Caco-2 (cell line): ENCODE measurements at regions not wholly inside any gene's neighbourhood (a gene's known extent, or its start where the extent isn't known, plus 50 kb on each side); places are given as distances from the start of the nearest gene placed in this dataset.

Experiments
- BruUV-seq: library from RNA; stranded (reverse); fragments of 400-500 nt; replicated peaks from 2 replicates; lab custom pipeline; 2021; lab: Mats Ljungman, UMichigan
- CTCF ChIA-PET: fragments of 300-600 bp; sonication (Branson Sonifier 250); formaldehyde crosslinking; loops from one replicate; lab custom pipeline; 2022; ENCODE audit warnings: antibody characterized with exemption; lab: Charles Lee
- POLR2A ChIA-PET: fragments of 300-600 bp; sonication (Branson Sonifier 250); formaldehyde crosslinking; loops from one replicate; lab custom pipeline; 2022; ENCODE audit warnings: antibody characterized with exemption; lab: Charles Lee
- DNase-seq, 2 experiments: peaks; one replicate each; pipeline versions ENCODE4 v3.0.0 to v3.0.0-alpha.2; 2020 to 2022
- H3K27me3 ChIP-seq: replicated peaks from 2 replicates; pipeline ENCODE4 v1.6.0; 2011; ENCODE audit warnings: low read length; ENCODE audit not compliant: control insufficient read depth, insufficient read depth
- H3K36me3 ChIP-seq: 2 replicates; pipeline ENCODE4 v1.5.1; 2011; ENCODE audit warnings: low read length; ENCODE audit not compliant: control insufficient read depth, insufficient read depth
- H3K4me1 ChIP-seq: fragments of 250-450 bp; sonication (Bioruptor Pico); 2 replicates; pipeline ENCODE4 v1.5.1; 2020; ENCODE audit warnings: mild to moderate bottlenecking
- H3K4me3 ChIP-seq: 2 replicates; pipeline ENCODE4 v1.5.1; 2011; ENCODE audit warnings: low read depth, mild to moderate bottlenecking, control low read depth, low read length
- H3K9me3 ChIP-seq: fragments of 250-450 bp; sonication (Bioruptor Pico); 2 replicates; pipeline ENCODE4 v1.5.1; 2020; ENCODE audit warnings: mild to moderate bottlenecking, moderate library complexity
- H3K27ac Mint-ChIP-seq: one replicate; pipeline ENCODE4 v1.8.0; 2022; ENCODE audit warnings: mixed read lengths; ENCODE audit not compliant: unreplicated experiment
- H3K27me3 Mint-ChIP-seq: one replicate; pipeline ENCODE4 v1.8.0; 2022; ENCODE audit warnings: mixed read lengths; ENCODE audit not compliant: insufficient read depth, unreplicated experiment
- H3K36me3 Mint-ChIP-seq: one replicate; pipeline ENCODE4 v1.8.0; 2022; ENCODE audit warnings: mild to moderate bottlenecking, mixed read lengths; ENCODE audit not compliant: insufficient read depth, unreplicated experiment
- H3K4me1 Mint-ChIP-seq: one replicate; pipeline ENCODE4 v1.8.0; 2022; ENCODE audit warnings: low read depth, mixed read lengths; ENCODE audit not compliant: unreplicated experiment
- H3K4me3 Mint-ChIP-seq: one replicate; pipeline ENCODE4 v1.8.0; 2022; ENCODE audit warnings: mild to moderate bottlenecking, moderate library complexity, mixed read lengths; ENCODE audit not compliant: unreplicated experiment
- H3K9me3 Mint-ChIP-seq: one replicate; pipeline ENCODE4 v1.8.0; 2022; ENCODE audit warnings: mixed read lengths; ENCODE audit not compliant: unreplicated experiment
- CTCF ChIP-seq, 2 experiments: fragments of 200-600 bp in 1 of 2; IDR thresholded peaks; 1 replicate in 1 of 2; 2 replicates in 1 of 2; pipeline versions ENCODE4 v1.5.1 to v1.8.0; 2011 to 2022; ENCODE audit warnings: antibody characterized with exemption in 1 of 2, control low read depth in 1 of 2, inconsistent platforms in 1 of 2, low read depth in 1 of 2, low read length in 1 of 2, mild to moderate bottlenecking in 1 of 2, moderate library complexity in 1 of 2; ENCODE audit not compliant: insufficient read depth in 1 of 2, severe bottlenecking in 1 of 2, unreplicated experiment in 1 of 2
- intact Hi-C: fragments of 100-400 bp; cut with micrococcal nuclease; formaldehyde crosslinking; loops from one replicate; pipeline ENCODE4 v1.10.0; 2022; ENCODE audit not compliant: unreplicated experiment

DNA sequence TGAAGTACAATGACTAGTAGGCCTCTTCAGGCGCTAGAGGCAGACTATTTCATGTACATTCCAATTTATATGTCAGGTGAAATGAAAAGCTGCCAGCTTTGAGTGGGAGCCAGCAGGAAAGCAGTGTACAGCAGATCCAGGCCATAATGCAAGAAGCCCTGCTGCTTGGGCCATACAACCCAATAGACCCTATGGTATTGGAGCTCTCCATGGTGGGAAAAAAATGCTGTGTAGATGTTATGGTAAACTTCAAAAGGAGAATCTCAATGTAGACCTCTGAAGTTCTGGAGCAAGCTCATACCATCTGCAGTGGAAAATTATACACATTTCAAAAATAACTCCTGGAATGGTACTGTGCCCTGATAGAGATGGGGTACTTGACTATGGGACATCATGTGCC lies 71.5 kb upstream of the CD82 start:
- TF ChIP-seq CTCF (IDR thresholded peaks at IDR 0.05; ENCODE audit: insufficient read depth in 1 of 2, low read depth in 1 of 2, low read length in 1 of 2, severe bottlenecking in 1 of 2, unreplicated experiment in 1 of 2): no peak
- no peak for DNase-seq
- Histone ChIP-seq H3K4me1 (no peaks in the 10 kb centered on the region), H3K9me3 (no peaks in the 10 kb centered on the region), H3K36me3 (no peaks in the 10 kb centered on the region), H3K4me3 (no peak overlapping the region), H3K27me3 (no peaks in the 10 kb centered on the region)
- H3K27me3 Mint-ChIP-seq: peaks cover 2% of the 10 kb centered on the region
- no peak overlapping the region for H3K4me3 Mint-ChIP-seq
- H3K4me1 Mint-ChIP-seq: no peaks in the 10 kb centered on the region
- no peak overlapping the region for H3K27ac Mint-ChIP-seq
- BruUV-seq: no TSS peak
- ChIA-PET CTCF (no interaction called here), POLR2A (no interaction called here)
- H3K9me3 Mint-ChIP-seq: no peaks in the 10 kb centered on the region
- intact Hi-C loops: no loop called here
- no peaks in the 10 kb centered on the region for H3K36me3 Mint-ChIP-seq

DNA sequence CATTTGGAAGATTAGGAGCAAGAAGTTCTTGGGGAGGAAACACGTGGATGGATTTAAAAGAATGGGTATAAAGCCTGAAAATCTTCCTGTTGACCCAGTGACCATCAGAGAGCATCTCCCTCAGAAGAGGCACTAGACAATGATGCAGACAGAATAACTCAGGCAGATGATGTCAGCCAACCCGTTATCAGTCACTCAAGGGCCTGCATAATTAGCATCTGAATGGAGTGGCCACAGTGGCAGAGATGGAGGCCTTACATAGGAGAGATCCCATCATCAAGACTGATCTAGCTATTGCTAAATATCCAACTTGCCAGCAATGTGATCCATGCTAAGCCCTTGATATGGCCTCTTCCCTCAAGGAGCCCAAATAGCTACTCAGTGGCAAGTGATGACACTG lies 70.7 kb upstream of the CD82 start:
- no peak for TF ChIP-seq CTCF (IDR thresholded peaks at IDR 0.05; ENCODE audit: insufficient read depth in 1 of 2, low read depth in 1 of 2, low read length in 1 of 2, severe bottlenecking in 1 of 2, unreplicated experiment in 1 of 2)
- H3K27me3 ChIP-seq: no peaks in the 10 kb centered on the region
- H3K36me3 ChIP-seq: no peaks in the 10 kb centered on the region
- H3K36me3 Mint-ChIP-seq: no peaks in the 10 kb centered on the region
- no peaks in the 10 kb centered on the region for H3K9me3 Mint-ChIP-seq
- intact Hi-C loops: no loop called here
- H3K4me1 Mint-ChIP-seq: no peaks in the 10 kb centered on the region
- POLR2A ChIA-PET: no interaction called here
- no peak overlapping the region for H3K27ac Mint-ChIP-seq
- H3K4me1 ChIP-seq: no peaks in the 10 kb centered on the region
- DNase-seq: no peak
- no peak overlapping the region for H3K4me3 ChIP-seq
- BruUV-seq: no TSS peak
- H3K4me3 Mint-ChIP-seq: no peak overlapping the region
- CTCF ChIA-PET: no interaction called here
- H3K27me3 Mint-ChIP-seq: peaks cover 3% of the 10 kb centered on the region
- no peaks in the 10 kb centered on the region for H3K9me3 ChIP-seq

- Mint-ChIP-seq H3K4me3 (no peak overlapping the region), H3K9me3 (no peaks in the 10 kb centered on the region), H3K27me3 (peaks cover 7% of the 10 kb centered on the region), H3K27ac (no peak overlapping the region), H3K36me3 (no peaks in the 10 kb centered on the region), H3K4me1 (no peaks in the 10 kb centered on the region)
- BruUV-seq: no TSS peak
- Histone ChIP-seq H3K4me3 (no peak overlapping the region), H3K36me3 (no peaks in the 10 kb centered on the region), H3K9me3 (no peaks in the 10 kb centered on the region), H3K4me1 (no peaks in the 10 kb centered on the region), H3K27me3 (no peaks in the 10 kb centered on the region)
- intact Hi-C loops: no loop called here
- DNase-seq: no peak
- ChIA-PET POLR2A (no interaction called here), CTCF (no interaction called here)
- TF ChIP-seq CTCF (IDR thresholded peaks at IDR 0.05; ENCODE audit: insufficient read depth in 1 of 2, low read depth in 1 of 2, low read length in 1 of 2, severe bottlenecking in 1 of 2, unreplicated experiment in 1 of 2): no peak
These were observed 69.1 kb upstream of the CD82 start for GRCh38 chr11:44496391-44496790.
